AG08396 (cell line): ENCODE measurements at regions not wholly inside any gene's neighbourhood (a gene's known extent, or its start where the extent isn't known, plus 50 kb on each side); places are given as distances from the start of the nearest gene placed in this dataset.
"Not testable (repeated sequence)": the region's sequence is repeated elsewhere in the genome, so short reads cannot be mapped to it uniquely, and the experiment has no call there.

Experiments
- DNase-seq: peaks from one replicate; pipeline ENCODE4 v3.0.0; 2012; ENCODE audit warnings: low spot score, mixed read lengths

DNA sequence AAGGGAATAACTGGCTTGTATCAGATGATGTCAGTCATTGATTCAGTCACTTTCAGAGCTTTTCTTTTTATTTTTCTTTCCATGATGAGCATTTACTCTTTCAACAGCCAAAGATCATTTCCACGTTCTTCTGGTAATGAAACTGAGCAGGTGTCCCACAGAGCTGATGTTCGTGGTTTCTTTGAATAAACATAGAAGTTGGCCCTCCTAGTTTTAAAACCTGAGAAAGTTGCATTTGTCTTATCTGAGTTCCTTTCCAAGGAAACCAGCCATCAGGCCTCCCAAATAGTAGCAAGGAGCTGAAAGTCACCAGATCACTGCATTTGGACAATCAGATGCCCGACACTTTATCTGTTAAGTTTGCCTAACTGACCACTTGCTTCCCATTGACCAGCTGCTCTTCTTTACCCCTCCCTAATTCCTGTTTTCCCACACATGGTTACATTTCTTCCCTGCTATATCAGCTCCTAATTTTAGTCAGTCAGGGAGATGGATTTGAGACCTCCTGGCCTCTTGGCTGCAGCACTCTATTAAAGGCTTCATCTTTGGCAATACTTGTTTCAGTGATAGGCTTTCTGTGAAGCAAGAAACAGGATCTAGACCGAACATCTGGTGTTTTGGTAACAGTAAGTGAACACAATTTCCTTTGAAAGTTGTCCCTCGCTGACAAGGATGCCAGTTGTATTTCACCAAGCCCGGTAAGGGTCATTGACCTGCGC is 420.8 kb downstream of the CHSY3 start:
- DNase-seq = no peak

DNA sequence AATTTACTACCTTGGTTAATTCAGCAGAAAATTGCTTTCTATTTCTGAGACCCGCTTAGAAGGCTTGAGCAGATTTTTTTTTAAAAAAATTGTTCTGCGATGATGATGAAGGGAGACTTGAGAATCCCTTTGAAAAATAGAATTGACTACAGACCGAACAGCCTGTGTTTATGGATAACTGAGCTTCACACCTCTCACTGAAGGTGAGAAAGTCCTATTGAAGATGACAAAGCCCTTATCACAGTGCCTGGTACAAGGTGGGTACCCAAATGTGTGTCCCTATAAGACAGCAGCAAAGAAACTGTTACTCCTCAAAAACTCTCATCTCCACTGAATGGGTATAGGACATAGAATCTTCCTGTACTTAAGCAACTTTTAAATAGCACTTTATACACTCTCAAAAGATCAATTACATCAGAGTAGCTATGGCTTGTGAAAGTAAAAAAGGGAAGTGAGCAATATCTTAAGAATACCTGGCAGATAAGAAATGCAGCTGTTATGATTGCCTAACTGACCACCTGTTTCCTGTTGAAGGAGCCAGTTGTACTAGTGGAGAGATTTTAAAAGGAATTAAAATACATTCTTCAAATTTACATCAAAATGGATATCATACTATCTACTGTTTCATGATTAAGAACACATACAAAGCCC is 419.7 kb downstream of the CHSY3 start:
- no peak for DNase-seq

DNA sequence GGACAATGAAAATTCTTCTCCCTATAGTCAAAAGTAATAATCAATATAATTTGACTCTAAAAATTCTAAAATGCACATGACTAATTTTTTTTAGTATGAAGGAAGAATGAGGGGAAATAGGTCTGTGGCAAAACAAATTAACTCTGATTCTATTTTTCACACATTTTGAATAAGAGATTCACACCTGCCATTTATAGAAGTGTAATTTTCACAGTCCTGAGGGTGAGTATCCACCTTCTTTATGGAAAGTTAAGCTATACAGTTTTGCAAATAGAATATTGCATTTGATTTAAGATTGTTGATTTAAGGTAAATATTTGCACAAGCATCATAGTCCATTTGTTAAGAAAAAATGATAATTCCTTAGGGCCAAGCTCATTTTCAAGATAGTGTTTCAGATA is 417.7 kb downstream of the CHSY3 start:
- no peak for DNase-seq

DNA sequence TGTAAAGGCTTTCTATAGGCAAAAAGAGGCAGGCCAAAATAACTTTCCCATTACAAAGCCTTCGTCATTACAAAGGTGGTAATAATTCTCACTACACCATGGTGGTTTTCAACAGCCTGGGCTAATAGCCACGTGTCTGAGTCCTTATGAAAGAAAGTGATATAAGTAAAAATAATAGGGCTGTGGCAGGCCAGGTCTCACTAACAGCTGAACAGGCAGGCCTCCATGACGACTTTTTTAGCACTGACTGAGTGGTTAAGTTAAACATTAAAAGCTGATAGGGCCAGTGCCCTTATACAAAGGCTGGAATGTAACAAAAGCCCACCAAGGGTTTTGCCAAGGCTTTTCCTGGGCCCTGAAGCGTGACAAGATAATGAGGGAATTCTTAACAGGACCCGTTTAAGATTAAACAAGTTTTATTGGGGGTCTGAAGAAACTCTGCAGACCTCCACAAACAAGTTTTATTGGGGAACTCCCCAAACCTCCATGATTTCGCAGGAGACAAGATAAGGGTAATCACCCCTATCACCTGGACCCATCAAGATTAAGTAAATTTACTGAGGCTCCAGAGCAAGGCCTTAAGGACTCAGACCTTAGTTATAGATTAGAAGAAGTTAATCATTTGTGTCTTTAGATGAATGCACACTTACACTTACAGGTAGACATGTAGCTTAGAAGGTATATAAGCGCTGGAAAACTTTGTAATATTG is 412.9 kb downstream of the CHSY3 start:
- no peak for DNase-seq

DNA sequence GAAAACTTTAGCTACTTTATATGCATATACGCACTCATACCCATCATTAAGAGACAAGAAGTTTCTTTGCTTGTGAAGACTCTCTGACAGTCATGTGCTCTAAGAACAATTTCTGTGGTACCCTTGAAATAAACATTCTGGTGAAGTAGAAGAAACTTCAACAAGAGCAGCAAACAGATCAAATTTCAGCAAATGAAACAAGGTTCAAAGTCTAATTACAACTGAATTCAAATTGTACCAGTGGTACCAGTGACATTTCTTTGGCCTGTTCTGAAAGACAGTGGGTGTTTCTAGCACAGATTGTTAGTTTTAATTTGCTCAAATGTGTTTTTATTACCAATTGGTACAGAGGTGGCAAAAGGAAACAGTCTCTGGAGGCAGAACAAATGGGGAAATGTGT is 391.0 kb downstream of the CHSY3 start:
- DNase-seq = no peak

DNA sequence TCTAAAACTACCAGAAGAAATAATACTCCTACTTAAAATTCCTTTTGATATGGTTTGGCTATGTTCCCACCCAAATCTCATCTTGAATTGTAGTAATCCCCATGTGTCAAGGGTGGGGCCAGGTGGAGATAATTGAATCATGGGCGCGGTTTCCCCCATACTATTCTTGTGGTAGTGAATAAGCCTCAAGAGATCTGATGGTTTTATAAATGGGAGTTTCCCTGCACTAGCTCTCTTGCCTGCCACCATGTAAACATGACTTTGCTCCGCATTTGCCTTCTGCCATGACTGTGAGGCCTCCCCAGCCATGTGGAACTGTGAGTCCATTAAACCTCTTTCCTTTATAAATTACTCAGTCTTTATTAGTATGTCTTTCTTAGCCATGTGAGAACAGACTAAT is 390.5 kb downstream of the CHSY3 start:
- not testable (repeated sequence) for DNase-seq

DNA sequence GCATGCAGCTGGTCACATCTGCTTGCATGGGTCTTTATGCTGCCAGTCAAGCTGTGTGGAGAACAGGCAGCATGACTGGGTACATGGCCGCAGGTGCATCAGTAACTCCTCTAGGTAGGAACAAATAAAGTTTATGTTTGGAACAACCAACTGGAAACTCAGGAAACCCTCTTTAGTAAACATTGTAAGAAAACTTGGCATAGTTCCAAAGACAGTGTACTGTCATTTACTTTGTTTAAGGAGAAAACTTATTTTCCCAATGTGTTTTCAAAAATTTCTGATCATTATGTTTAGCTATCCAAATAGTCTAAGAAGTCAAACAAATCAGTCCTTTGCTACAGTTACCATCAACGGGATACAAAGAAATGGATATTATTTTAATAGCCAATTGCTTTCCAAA is 386.0 kb downstream of the CHSY3 start:
- DNase-seq = no peak

DNA sequence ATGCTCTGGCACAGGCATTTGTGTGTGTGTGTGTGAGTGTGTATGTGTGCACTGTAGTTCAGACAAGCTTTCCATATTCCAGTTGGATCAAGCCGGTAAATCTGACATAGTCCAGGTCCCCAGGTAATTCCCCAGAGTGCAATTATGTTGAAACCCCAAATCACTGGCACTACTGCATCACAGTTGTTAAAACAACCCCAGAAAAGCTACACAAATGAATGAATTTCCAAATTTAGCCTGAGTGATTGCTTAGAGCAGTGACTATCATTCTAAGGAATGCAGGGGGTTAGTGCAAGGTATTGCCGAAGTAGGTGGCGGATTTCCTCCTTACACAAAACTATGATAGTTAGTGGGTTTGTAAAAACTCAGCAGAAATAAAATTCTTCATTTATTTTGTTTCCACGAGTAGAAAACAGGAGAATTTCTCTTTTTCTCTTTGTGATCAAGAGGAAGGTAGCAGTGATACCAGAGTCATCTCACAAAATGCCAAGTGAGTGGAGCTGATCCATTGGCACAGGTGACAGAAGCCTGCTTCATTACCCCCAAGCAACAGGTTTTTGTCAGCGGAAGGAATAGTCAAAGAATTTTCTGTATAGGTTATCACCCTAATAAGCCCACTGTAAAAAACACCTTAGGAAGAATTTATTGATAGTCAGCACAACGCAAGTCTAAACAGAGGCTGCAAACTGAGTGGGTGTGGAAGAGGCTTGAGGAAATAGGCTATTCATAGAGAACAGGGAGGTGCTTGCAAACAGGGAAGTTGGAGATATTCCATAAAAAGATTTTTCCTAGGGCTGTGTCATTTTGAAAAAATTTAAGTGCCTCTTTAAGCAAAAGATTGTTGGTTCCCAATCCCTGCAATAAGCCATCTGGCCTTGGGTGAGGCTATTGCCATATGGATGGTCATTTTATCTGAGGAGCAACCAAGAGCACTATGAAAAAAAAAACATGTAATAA is 385.1 kb downstream of the CHSY3 start:
- no peak for DNase-seq

DNA sequence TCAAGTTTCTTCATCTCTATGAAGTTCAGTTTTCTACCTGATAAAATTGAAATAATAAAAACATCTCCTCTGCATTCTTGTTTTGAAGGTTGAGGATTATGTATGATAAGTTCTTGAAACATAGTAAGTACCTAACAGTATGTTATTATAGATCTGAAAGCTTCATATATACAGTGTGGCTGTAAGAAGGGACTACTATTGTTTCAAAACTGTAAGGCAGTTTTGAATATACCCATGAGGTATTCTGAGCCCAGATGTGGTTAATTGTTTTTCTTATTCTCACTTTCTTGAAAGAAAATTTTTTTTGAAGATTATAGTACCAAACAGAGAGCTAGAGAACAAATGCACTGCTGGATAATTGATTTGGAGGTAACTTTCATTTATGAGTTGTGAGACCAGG is 383.2 kb downstream of the CHSY3 start:
- no peak for DNase-seq

DNA sequence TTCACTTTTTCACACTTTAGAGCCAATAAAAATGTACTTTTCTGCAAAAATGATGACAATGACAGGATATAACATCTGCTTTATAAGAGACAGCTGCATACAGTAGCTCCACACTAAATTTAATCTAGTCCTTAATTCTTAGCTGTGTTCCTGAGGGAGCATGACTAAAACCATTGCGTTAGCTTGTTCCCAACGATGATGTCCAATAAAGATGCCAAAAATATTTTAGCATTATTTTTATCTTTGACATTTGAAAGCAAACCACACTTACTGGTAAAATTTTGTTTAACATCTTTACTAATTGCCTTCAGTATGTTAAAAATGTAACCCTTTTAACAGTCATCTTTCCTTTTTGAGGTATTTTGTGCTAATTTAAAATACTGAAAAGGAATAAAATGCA is 382.7 kb downstream of the CHSY3 start:
- no peak for DNase-seq

DNA sequence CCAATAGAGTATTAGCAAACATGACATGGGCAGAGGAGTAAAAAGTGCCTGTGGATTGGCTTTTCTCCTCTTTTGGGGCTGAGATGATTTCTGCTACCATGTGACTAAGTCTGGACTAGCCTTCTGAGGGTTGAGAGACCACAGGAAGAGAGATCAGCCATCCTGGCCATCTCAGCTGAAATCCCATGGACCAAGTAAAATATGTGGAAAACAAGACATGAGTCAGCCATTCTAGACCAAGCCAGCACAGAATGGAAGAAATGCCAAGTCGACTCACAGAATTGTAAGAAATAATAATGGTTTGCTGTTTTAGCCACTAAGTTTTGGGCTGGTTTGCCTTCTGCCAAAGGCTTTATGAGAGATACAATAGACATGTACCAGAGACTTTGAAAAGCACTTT is 377.8 kb downstream of the CHSY3 start:
- DNase-seq = no peak

DNA sequence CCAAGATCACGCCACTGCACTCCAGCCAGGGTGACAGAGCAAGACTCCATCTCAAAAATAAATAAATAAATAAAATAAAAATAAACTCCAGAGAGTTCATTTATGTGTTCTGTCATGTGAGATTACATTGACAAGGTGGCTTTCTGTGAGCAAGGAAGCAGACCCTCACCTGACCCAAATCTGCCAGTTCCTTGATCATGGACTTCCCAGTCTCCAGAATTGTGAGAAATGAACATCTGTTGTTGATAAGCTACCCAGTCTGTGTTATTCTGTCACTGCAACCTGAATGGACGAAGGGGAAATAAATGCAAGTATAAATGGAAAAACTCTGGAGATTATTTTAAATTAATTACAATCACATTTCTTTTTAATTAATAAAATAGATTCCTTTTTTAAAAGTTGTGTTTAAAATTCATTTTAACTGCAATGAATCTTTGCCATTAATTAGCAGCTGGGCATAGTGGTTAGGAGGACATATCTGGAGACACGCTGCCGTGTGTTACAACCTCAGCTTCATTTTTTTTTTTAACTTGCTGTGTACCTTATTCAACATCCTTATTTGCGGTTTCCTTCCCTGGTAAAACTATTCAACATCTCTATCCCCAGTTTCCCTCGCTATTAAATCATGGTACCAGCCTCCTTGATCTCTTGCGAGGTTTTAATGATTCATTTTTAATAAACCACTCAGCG is 376.4 kb downstream of the CHSY3 start:
- no peak for DNase-seq

DNA sequence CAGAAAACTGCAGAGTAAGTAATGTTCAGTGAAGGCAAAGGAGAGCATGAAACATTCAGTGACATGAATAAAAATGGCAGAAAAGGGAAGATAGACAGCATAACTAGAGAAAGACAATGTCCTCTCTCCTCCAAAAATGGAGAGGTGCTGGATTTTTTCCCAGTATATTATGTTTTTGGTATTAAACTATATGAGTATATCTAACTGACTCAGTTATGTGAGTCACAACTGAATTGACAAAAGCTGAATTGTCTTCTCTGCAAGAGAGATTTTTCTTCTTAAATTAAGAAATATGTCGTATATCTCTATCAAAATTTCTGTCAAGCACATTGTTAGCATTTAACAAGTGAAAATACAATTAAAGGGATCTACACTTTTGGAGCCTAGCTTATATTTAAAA is 375.1 kb downstream of the CHSY3 start:
- DNase-seq = no peak

DNA sequence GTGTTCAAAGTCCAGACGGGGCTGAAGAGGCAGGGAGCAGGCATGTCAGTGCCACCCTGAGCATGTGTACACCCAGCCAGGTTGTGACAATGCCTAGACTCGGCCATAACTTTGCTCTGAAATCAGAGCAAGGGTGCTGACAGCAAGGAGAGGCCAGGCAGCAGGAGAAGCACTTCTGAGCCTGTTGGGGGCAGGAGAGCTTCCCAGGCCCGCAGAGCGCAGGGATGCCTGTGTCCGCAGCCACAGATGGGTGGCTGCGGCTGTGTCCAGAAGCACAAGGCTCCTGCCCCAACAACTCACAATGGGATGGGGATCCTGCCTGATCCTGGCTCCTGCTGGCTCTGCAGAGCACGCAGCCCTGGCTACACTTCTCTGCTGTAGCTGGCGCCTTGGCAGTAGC is 373.9 kb downstream of the CHSY3 start:
- DNase-seq = no peak

DNA sequence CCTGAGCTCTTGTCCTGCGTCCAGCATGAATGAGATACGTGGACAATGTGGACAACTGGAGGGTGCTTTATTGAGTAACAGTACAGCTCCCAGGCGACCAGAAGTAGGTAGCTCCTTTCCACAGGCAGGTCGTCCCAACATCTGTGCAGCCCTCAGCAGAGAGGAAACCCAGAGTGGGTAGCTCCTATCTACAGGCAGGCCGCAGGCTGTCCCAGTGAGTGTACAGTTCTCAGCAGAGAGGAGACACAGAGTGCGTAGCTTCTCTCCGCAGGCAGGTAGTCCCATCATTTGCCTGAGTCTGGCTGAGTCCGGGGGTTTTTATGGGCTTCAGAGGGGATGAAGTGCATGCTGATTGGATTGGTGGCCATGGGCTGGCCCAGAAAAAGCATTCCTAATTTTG is 373.3 kb downstream of the CHSY3 start:
- DNase-seq = no peak

DNA sequence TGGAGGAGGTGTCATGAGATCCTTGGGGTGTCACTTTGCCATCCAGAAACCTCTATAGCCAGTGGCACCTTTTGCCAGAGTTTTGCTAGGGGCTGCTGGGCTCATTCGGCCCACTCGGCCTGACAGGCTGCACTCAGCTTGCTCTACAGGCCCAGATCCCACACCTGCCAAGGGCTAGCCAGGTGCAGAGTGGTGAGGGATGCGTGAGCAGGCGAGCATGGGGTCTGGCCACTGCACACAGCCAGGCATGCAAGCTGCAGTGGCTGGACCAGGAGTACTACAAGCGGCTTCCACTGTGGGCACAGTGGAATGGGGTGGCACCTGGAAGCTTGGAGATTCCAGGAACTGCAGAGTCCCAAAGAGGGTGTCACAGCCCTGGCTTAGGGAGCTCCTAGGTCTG is 372.7 kb downstream of the CHSY3 start:
- DNase-seq = no peak

DNA sequence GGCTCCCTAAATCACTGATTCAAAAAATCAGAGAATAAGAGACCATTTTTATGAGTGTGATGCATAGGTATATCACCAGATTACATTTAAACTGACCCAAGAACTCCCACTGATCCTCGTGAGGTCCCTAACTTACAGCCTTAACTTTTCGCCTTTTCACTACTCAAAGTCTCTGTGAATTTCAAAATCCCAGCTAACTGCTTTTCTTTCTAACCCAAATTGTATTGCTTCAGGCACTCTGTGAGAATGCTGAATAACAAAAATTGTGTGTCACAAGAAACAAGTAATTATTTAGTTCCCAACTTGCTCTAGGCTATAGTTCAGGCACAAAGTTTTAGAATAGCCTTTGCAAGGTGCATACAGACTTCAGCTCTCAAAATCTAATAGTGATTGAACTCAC is 368.6 kb downstream of the CHSY3 start:
- no peak for DNase-seq

DNA sequence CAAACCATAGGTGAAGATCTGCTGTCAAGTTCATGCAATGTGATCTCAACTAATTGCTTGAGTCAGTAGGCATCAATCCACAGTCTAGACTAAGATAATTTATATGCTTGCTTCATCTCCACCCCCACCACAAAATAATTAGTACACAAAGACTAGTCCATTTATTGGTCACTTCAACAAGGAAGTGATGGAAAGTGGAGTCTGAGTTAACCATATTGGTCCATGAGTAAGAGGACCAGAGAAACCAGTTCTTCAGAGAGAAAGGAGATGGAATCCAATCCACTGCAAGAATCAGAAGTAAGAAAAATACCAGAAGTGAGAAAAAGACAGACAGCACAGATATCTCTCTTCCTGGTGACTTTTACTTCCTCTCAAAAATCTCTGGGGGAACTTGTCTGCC is 366.5 kb downstream of the CHSY3 start:
- DNase-seq = no peak

DNA sequence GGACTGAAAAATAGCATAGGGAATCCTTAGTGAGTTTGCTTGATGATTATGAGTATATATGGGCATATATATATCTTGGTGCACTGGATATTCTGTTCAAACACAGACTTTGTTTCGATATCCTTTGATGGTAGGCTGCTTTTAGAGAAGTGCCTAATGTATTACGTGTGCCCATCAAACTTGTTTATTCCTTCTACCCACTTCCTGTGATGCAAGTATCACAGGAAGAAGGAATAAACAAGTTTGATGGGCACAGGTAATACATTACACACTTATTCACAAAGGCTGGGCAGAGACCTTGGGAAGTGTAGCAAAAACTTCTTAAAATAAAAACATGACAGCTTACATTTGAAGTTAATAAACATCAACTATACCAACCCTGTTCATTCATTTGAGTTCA is 364.2 kb downstream of the CHSY3 start:
- no peak for DNase-seq

DNA sequence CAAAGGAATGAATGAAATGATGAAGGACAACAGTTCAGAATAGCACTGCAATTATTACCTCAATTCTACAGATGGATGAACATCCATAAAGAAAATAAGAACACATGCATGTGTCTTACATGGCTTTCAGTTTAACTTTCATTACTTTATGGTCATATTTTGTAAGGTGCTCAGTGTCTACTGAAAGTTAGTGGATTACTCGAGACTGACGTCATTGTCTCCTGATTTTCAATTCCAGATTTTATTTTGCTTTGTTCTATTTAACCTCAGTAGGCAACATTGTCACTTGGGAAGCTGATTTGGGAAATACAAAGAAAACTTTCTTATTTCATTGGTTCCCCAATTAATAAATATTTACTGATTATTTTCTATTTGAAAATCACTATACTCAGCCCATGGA is 363.7 kb downstream of the CHSY3 start:
- DNase-seq = no peak

DNA sequence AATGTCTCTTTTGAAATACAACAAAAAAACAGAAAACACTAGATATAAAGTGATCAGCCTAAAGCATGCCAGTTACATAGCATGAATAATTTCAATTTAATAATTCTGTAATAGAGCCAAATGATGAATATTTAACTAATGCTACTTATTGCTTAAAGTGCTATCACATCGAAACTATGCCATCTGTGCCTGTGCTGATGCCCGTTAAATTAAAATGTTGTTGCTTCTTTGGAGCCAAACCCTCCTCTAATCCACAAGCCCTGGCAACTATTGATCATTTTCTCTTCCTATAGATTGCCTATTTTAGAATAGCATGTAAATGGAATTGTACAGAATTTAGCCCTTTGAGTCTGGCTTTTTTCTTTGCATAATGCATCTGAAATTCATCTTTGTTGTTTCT is 356.2 kb downstream of the CHSY3 start:
- no peak for DNase-seq

DNA sequence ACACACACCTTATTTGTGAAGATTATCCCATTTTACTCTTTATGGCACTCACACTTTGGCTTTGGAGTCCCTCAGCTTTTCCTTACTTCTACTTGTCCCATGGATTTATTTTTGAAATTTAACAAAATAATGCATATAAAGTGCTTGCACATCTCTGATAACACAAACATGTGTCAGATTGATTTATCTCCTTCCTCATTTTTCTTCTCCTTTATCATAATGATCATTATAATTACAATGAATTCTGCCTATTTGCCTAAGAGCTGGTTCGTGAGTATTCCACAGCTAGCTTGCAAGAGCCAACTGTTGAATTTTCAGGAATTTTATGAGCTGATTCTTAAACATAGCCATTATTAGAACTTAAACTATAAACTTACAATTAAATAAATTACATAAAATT is 347.7 kb downstream of the CHSY3 start:
- no peak for DNase-seq
